Left hindlimb (tissue), 1 donor: ENCODE measurements at regions not wholly inside any gene's neighbourhood (a gene's known extent, or its start where the extent isn't known, plus 50 kb on each side); places are given as distances from the start of the nearest gene placed in this dataset.

Experiments used
- DNase-seq: peaks from one replicate; pipeline ENCODE4 v3.0.0-alpha.2; 2018

DNA sequence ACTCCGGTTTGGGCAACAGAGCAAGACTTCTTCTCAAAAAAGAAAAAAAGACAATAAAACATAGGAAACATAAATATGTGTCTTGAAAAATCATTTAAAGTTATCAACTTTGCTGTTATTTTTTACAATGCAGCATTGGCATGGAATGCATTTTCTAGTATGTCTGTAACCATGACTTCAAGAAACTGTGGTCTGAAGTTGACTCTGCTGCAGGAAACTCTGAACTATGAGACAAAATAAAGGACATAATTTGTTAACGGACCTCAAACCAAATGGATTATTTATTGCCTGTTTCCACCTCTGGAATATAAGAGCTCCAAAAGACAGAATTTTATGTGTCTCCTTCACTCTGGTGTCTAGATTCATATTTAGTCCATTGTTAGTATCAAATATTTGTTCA is 79.1 kb downstream of the TRIB2 start:
- DNase-seq = no peak

- peak; percentile 82 for DNase-seq
Measured at GRCh38 chr2:12796657-12797056, 79.9 kb downstream of the TRIB2 start.

GRCh38 chr2:12797815-12798214 is 81.1 kb downstream of the TRIB2 start:
- no peak for DNase-seq

GRCh38 chr2:12803607-12804006 is 86.9 kb downstream of the TRIB2 start:
- DNase-seq = no peak

DNA sequence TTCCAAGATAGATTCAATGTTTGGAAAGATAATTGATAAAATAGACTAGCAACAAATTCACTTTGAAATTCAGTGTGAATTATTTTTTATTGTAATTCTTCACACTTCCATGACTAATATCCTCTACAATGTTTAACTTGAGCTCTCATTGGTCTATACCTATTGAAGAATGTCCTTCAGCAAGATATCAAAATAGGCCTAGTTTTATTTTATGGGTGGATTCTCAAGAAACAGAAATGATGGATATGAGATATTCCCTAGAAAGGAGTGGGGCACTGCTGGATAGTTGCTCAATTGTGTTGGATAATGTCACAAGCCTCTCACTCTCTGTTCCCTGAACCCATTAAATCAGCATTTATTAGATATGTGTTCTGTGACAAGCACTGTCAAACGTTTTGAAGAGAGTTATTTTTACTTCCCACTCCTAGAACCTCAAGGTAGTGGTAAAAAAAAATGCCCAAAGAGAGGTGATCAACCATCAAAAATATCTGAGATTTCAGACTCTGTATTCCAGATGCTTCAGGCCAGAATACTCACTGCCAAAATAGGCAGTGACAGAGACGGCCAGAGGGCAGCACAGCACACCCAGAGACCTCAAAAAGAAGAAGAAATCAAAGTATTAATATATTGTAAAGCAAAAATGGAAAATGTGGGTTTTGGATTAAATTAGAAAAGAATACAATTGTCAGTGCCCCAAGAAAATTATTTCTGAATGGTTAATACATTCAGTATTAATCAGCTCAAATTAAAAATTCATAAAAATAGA is 87.5 kb downstream of the TRIB2 start:
- DNase-seq = no peak

DNA sequence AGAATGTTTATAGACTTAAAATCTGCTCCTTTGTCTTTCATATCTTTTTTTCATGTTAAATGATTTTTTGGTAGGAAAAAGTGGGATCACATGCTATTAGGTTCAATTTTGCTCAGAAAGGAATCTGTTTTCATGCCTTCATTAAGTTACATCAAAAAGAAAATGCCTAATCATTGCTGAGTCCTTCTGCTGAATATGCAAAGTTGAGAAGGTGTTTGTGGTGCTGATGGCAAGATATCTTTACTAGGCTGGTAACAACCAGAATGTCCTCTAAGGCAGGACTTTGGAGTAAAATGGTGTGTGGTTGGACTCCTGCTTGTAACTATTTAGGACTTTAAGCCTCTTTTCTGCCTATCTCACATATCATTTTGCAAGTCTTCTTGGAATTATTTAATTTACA is 88.3 kb downstream of the TRIB2 start:
- no peak for DNase-seq

- DNase-seq = peak; percentile 40
Measured at GRCh38 chr2:12806549-12807242, 90.0 kb downstream of the TRIB2 start.

DNA sequence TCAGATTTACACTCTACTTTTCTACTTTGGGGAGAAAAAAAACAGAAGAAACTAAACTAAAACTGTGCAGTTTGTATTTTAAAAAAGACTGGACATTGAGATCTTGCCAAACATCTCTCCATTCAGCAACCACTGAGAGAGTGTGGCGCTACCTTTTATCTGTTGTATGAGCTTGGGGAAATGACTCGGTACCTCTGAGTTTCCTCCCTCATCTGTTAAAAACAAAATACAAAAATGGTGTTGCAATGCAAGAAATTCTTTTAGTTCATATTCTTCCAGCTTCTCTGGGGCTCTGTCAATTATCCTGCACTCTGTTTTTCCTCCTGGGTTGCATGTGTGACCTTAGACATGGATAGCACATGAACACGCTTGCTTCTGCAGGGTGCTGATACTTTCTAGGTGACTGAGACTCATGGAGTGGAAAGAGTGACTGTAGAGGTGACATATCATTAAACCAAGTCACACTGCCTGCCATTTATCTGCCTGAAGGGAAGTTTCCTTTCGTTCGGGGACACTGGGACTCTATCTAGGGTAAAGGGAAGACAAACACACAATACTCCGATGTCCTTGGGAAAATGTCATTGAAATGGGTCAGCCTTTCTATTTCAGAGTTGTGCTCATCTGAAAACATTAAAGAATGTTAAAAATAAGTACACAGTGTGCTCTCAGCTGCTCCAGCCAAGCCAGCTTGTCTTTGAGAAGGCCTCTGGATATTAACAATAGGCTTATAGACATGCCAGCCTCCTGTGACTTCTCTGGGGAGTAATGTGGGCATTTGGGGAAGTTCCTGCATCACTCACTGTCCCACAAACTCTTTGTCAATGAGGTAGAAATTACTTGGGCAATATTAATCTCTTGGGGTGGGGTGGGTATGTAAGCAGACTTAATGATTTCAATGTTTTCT is 91.4 kb downstream of the TRIB2 start:
- DNase-seq = no peak

DNA sequence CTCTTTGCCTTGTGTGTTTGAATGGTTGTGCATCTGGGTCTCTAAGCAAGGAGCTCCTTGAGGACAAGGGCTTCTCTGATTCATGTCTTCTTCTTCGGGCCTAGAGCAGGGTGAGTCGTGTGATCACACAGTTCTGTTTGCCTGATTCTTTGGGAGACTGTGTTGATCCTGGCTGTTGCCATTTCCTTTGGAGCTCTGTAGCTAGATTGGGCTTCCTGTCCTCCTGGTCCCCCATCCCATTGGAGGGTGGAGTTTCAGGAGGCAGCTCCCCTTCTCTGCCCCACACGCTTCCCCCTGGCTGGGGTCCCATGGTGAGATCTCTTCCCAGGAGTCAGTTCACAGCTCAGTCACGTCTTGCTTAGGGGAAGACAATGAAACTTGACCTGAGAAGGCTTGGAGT is 92.8 kb downstream of the TRIB2 start:
- no peak for DNase-seq

- DNase-seq = no peak
Measured at GRCh38 chr2:12811916-12812315, 95.2 kb downstream of the TRIB2 start.

DNA sequence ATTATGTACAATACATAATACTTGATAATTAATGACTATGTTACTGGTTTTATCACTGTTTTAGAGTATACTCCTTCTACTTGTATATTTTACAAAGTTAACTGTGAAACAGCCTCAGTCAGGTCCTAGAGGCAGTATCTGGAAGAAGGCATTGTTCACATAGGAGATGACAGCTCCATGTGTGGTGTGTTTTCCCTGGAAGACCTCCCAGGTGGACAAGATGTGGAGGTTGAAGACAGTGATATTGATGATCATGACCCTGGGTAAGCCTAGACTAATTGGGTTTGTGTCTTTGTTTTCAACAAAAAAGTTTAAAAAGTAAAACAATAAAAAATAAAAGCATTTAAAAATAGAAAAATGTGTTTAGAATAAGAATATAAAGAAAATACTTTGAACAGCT is 96.4 kb downstream of the TRIB2 start:
- no peak for DNase-seq

DNA sequence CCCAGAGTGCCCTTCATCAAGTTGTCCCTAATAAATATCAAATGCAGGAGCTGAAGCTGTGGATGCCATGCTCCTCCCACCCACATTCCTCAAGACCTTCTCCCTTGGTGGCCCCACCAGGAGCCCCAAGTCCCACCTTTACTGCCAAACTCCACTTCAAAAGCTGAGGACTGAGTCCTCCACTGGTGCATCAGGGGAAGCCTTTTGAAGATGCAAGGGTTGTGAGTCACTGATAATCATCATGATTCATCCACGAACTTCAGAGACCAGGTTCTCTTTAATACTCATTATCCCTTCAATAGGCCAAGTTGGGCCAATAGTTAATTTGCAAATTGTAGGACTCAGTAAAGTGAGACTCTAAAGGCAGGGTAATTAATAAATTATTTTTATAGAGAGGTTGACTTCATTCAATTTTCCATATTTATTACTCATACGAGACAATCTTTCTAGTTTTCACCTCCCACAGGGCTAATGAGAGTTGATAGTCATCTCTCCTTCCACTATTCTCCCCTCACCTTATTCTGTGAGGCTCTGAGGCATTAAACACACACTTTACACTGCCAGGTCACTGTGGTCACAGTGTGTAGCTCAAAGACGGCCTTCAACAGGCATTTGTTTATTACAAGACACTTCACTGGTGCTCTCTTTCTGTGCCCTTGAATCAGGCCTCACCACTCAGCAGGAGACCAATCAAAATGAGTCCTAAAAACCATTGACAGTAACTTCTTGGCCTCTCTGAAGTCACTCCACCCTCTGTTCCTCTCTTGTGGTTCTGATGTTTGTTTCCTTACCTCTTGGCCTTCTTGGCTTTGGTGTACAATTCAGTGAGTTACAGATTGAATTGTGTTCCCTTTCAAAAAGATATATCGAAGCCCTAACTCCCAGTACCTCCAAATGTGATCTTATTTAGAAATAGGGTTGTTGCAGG is 99.9 kb downstream of the TRIB2 start:
- DNase-seq = no peak

GRCh38 chr2:12817870-12818269 is 101.1 kb downstream of the TRIB2 start:
- DNase-seq = no peak

DNA sequence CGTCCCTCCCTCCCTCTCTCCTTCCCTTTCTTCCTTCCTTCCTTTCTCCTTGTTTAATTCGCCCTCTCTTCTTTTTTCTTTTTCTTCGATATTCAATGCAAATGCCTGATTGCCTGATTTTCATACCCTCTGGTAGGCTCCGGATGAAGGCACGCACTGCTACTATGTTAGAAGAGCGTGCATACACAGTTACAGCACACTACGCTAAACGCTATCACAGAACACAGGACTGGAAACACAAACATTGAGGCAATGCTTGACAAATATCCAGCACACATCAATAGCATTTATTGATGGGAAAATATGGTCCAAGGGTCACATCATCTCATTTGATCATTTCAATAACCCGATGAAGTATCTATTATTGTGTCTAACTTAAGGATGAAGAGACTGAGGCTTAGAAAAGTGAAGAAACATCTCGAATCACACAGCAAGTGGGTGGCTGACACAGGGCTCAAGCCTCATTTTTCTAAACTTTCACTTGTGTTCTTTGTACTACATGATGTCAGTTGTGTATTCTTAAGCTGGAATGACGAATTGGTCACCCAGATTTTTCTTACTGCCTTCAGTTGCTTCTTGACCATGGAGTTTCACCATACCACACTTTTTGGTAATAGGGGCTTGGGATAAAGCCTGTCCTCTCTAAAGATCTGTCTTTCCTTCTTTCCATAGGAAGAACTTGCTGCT is 101.8 kb downstream of the TRIB2 start:
- DNase-seq = no peak

DNA sequence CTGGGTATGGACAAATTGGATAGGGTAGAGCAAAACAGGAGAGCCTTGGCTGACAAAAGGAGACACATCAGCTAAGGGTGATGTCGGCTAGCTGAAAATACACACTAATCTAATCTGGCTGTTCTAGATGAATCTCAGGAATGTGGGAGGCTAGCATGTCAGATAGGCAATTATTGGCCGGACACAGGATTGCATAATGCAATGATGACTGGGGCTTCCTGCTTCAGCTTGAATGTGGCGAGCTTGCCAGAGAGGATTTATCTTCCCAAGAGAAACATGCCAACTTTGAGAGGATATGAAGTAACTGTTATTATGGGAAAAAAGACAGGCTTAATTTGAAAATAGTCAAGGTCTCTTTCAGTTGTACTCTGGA is 102.4 kb downstream of the TRIB2 start:
- DNase-seq = peak; percentile 61

GRCh38 chr2:12819721-12820120 is 103.0 kb downstream of the TRIB2 start:
- no peak for DNase-seq

- DNase-seq = no peak
Measured at GRCh38 chr2:12821656-12822055, 104.9 kb downstream of the TRIB2 start.

DNA sequence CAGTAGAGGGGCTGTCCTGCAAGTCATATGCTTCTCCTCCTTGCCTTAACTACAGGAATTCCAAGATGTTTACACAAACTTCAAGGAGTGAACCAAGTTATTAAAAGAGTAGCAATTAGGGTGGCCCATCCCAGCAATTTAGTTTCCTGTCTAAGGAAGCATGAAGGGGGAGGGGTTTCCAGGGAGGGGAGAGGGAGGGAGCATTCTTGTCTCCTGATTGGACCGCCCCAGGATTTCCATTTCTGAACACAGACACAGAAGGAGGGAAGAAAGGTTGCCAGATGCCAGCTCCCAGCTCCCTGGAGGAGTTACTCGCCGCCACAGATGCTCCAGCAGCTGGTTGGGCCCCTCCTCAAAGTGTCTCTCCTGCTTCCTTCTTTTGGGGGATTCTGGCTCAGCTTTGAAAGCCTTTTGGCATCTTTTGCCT is 107.6 kb downstream of the TRIB2 start:
- DNase-seq = peak; percentile 65

- DNase-seq = no peak
Measured at GRCh38 chr2:12824778-12825379, 108.1 kb downstream of the TRIB2 start.

DNA sequence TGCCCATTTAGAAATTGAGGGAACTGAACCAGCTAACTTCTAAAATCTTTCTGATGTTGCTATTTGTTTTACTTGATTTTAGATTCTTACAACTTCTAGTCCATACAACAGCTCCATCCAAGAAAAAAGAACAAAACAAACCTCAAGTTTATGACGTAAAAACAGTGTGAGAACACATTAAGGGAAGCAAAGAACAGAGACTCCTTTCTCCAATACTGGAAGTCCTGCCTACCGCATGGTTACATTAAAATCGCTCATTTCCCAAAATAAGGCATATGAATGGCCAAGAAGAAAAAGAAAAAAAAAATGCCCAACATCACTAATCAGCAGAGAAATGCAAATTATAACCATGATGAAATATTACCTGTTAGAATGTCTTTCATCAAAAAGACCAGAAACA is 110.0 kb downstream of the TRIB2 start:
- no peak for DNase-seq

GRCh38 chr2:12827721-12828120 is 111.0 kb downstream of the TRIB2 start:
- DNase-seq = no peak
